ENCODE measurements at regions not wholly inside any gene's neighbourhood (a gene's known extent, or its start where the extent isn't known, plus 50 kb on each side); places are given as distances from the start of the nearest gene placed in this dataset.
"Not testable (repeated sequence)": the region's sequence is repeated elsewhere in the genome, so short reads cannot be mapped to it uniquely, and the experiment has no call there.

GRCh38 chr9:115668521-115668920 lies 485.1 kb upstream of the PAPPA start:
- no peak for DNase-seq (ENCODE audit: low spot score)

- no peak for DNase-seq (ENCODE audit: low spot score)
These were observed 482.2 kb upstream of the PAPPA start for GRCh38 chr9:115671236-115671962.

- DNase-seq (ENCODE audit: low spot score) = no peak
These were observed 481.7 kb upstream of the PAPPA start for GRCh38 chr9:115671963-115672305.

GRCh38 chr9:115672477-115673316 lies 480.9 kb upstream of the PAPPA start:
- no peak for DNase-seq (ENCODE audit: low spot score)

GRCh38 chr9:115673599-115673998 lies 480.0 kb upstream of the PAPPA start:
- no peak for DNase-seq (ENCODE audit: low spot score)

GRCh38 chr9:115674091-115674490 lies 479.5 kb upstream of the PAPPA start:
- no peak for DNase-seq (ENCODE audit: low spot score)

- no peak for DNase-seq (ENCODE audit: low spot score)
These were observed 477.8 kb upstream of the PAPPA start for GRCh38 chr9:115675834-115676233.

- no peak for DNase-seq (ENCODE audit: low spot score)
These were observed 473.4 kb upstream of the PAPPA start for GRCh38 chr9:115680231-115680630.

- no peak for DNase-seq (ENCODE audit: low spot score)
These were observed 472.0 kb upstream of the PAPPA start for GRCh38 chr9:115681585-115681984.

GRCh38 chr9:115686069-115686468 lies 467.5 kb upstream of the PAPPA start:
- no peak for DNase-seq (ENCODE audit: low spot score)

- DNase-seq (ENCODE audit: low spot score) = no peak
These were observed 466.2 kb upstream of the PAPPA start for GRCh38 chr9:115687356-115687755.

- DNase-seq (ENCODE audit: low spot score) = no peak
These were observed 464.3 kb upstream of the PAPPA start for GRCh38 chr9:115689331-115689730.

- DNase-seq (ENCODE audit: low spot score) = no peak
These were observed 462.6 kb upstream of the PAPPA start for GRCh38 chr9:115690786-115691496.

- no peak for DNase-seq (ENCODE audit: low spot score)
These were observed 461.9 kb upstream of the PAPPA start for GRCh38 chr9:115691693-115692092.

GRCh38 chr9:115692868-115693267 lies 460.7 kb upstream of the PAPPA start:
- not testable (repeated sequence) for DNase-seq (ENCODE audit: low spot score)

- DNase-seq (ENCODE audit: low spot score) = no peak
These were observed 459.6 kb upstream of the PAPPA start for GRCh38 chr9:115694014-115694413.

- DNase-seq (ENCODE audit: low spot score) = no peak
These were observed 458.6 kb upstream of the PAPPA start for GRCh38 chr9:115694991-115695390.

- DNase-seq (ENCODE audit: low spot score) = no peak
These were observed 440.6 kb upstream of the PAPPA start for GRCh38 chr9:115712981-115713380.

- DNase-seq (ENCODE audit: low spot score) = no peak
These were observed 437.9 kb upstream of the PAPPA start for GRCh38 chr9:115715666-115716065.

GRCh38 chr9:115717298-115717697 lies 436.3 kb upstream of the PAPPA start:
- no peak for DNase-seq (ENCODE audit: low spot score)

- no peak for DNase-seq (ENCODE audit: low spot score)
These were observed 435.8 kb upstream of the PAPPA start for GRCh38 chr9:115717711-115718173.

GRCh38 chr9:115730396-115730795 lies 423.2 kb upstream of the PAPPA start:
- no peak for DNase-seq (ENCODE audit: low spot score)

GRCh38 chr9:115730845-115731244 lies 422.7 kb upstream of the PAPPA start:
- DNase-seq (ENCODE audit: low spot score) = no peak
